OCI-LY7 (cell line): ENCODE measurements at regions not wholly inside any gene's neighbourhood (a gene's known extent, or its start where the extent isn't known, plus 50 kb on each side); places are given as distances from the start of the nearest gene placed in this dataset.

ENCODE experiments used
- BruUV-seq: library from RNA; stranded (reverse); fragments of 400-500 nt; replicated peaks from 2 replicates; lab custom pipeline; 2021; lab: Mats Ljungman, UMichigan
- CTCF ChIA-PET: fragments of 300-600 bp; sonication (Branson Sonifier 250); formaldehyde crosslinking; loops from one replicate; lab custom pipeline; 2022; ENCODE audit warnings: antibody characterized with exemption; ENCODE audit not compliant: unreplicated experiment; lab: Charles Lee
- POLR2A ChIA-PET: fragments of 300-600 bp; sonication (Branson Sonifier 250); formaldehyde crosslinking; loops from one replicate; lab custom pipeline; 2022; ENCODE audit warnings: antibody characterized with exemption; lab: Charles Lee
- DNase-seq: peaks from one replicate; pipeline ENCODE4 v3.0.0-alpha.2; 2015; ENCODE audit warnings: low spot score
- H2AFZ ChIP-seq: fragments of 200-600 bp; sonication (generic), shearing (Covaris generic); 2 replicates; pipeline ENCODE4 v1.6.1; 2014; ENCODE audit warnings: mild to moderate bottlenecking, antibody characterized with exemption, low read length, moderate library complexity
- H3K27ac ChIP-seq: fragments of 200-600 bp; sonication (generic); 2 replicates; pipeline ENCODE4 v1.5.1; 2014; ENCODE audit warnings: mixed run types, low read depth, mild to moderate bottlenecking, moderate library complexity, low read length, inconsistent platforms; ENCODE audit not compliant: poor library complexity, severe bottlenecking
- H3K36me3 ChIP-seq: fragments of 200-600 bp; sonication (generic); 2 replicates; pipeline ENCODE4 v1.6.1; 2014; ENCODE audit warnings: mild to moderate bottlenecking, antibody characterized with exemption, low read length, moderate library complexity, mixed read lengths; ENCODE audit not compliant: insufficient read depth
- H3K4me1 ChIP-seq: fragments of 200-600 bp; sonication (generic); 2 replicates; pipeline ENCODE4 v1.5.1; 2014; ENCODE audit warnings: mild to moderate bottlenecking, low read length; ENCODE audit not compliant: insufficient read depth, poor library complexity, severe bottlenecking
- H3K4me2 ChIP-seq: fragments of 200-600 bp; sonication (generic); 2 replicates; pipeline ENCODE4 v1.6.1; 2014; ENCODE audit warnings: mild to moderate bottlenecking, low read length
- H3K4me3 ChIP-seq: fragments of 200-600 bp; sonication (generic); 2 replicates; pipeline ENCODE4 v1.5.1; 2014; ENCODE audit warnings: mild to moderate bottlenecking, low read depth, low read length; ENCODE audit not compliant: poor library complexity, severe bottlenecking
- H3K79me2 ChIP-seq: fragments of 200-600 bp; sonication (generic); 2 replicates; pipeline ENCODE4 v1.6.1; 2016; ENCODE audit warnings: low read depth, mild to moderate bottlenecking, low read length, moderate library complexity, mixed read lengths; ENCODE audit not compliant: insufficient read depth
- H3K9me2 ChIP-seq: fragments of 200-600 bp; sonication (generic); 2 replicates; pipeline ENCODE4 v1.6.1; 2016; ENCODE audit warnings: mild to moderate bottlenecking, low read length, mixed read lengths; ENCODE audit not compliant: insufficient read depth
- H3K9me3 ChIP-seq: fragments of 200-600 bp; sonication (generic); 2 replicates; pipeline ENCODE4 v1.6.1; 2014; ENCODE audit warnings: mild to moderate bottlenecking, mixed run types, low read length, mixed read lengths
- H4K20me1 ChIP-seq: fragments of 200-600 bp; sonication (generic); 2 replicates; pipeline ENCODE4 v1.6.1; 2014; ENCODE audit warnings: mild to moderate bottlenecking, antibody characterized with exemption, low read length, moderate library complexity, mixed read lengths; ENCODE audit not compliant: insufficient read depth
- EZH2phosphoT487 ChIP-seq: fragments of 200-600 bp; sonication (generic); IDR thresholded peaks from 2 replicates; pipeline ENCODE4 v1.6.1; 2018; ENCODE audit warnings: low read depth, borderline replicate concordance, mild to moderate bottlenecking, mixed run types, antibody characterized with exemption, low read length, moderate library complexity, mixed read lengths
- intact Hi-C: fragments of 100-400 bp; cut with micrococcal nuclease; formaldehyde crosslinking; loops from one replicate; pipeline ENCODE4 v1.10.0; 2022; ENCODE audit not compliant: unreplicated experiment
- TF ChIP-seq, protein P1 (sequence below): fragments of 200-600 bp; sonication (generic); conservative IDR thresholded peaks from 2 replicates; pipeline ENCODE4 v1.5.1; 2014; ENCODE audit warnings: mild to moderate bottlenecking, antibody characterized with exemption, low read length, moderate library complexity, mixed read lengths

DNA sequence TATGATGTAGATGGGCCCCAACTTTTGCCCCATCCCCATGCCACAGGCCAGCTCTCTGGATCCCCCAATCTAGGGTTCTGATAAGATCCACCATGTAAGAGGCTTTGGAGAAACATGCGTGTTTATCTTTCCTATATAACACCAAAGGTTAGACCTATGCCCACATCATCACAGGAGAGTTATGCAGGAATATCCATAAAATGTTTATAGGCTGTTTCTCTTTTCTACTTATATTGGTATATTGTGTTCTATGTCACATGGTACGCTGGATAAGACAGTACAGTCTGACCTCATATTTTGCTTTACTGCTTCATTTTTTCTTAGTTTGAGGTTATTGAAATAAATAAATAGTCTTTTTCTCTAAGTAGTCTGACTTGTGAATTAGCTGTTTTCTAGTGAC is 1013.9 kb upstream of the GYPC start:
- CTCF ChIA-PET = no interaction called here
- Histone ChIP-seq H3K36me3 (no peaks in the 10 kb centered on the region), H3K9me2 (no peaks in the 10 kb centered on the region), H3K27ac (no peak overlapping the region), H4K20me1 (no peaks in the 10 kb centered on the region), H3K4me2 (no peak overlapping the region), H3K4me1 (no peaks in the 10 kb centered on the region), H3K9me3 (no peaks in the 10 kb centered on the region), H2AFZ (no peak overlapping the region), H3K79me2 (no peaks in the 10 kb centered on the region), H3K4me3 (no peak overlapping the region)
- POLR2A ChIA-PET = no interaction called here
- no peak for DNase-seq
- no TSS peak for BruUV-seq
- no peak for TF ChIP-seq EZH2phosphoT487
- intact Hi-C loops = no loop called here

DNA sequence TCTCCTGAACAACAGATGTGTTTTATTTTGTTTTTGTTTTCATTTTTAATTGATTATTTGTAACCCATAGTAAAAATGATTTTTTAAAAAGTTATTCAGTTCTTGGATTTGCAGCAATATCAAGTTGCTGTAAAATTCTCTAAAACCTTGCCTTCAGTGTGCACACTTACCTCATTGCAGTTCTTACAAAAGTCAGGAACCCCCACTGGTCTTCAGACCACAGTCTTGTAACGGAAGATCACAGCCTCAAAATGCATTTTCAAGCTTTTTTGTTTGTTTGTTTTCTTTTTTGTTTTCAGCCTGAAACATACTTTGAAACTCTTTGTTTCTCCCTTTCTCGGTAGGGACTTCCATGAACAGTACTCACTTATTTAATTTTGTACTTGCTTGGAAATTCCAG is 1012.8 kb upstream of the GYPC start:
- BruUV-seq = no TSS peak
- no peaks in the 10 kb centered on the region for H3K9me2 ChIP-seq

DNA sequence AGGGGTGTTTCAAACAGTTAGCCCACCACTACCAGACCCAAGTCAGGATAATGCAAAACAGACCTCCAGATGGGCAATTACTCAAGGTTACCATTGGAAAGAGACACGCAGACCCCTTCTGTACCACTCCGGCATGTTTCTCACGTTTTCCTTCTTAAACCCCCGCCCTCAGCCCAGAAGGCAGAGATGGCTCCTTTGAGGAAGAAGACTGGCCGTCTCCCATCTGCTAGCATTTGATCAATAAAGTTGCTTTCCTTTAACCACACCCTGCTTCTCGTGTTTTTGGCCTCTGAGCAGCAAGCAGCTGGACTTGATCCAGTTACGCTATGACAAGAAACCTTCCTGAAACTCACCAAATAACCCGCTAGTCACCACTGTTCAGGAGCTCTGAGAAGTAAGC is 1012.4 kb upstream of the GYPC start:
- Histone ChIP-seq H3K4me3 (no peak overlapping the region), H3K27ac (no peak overlapping the region), H3K4me2 (no peak overlapping the region), H4K20me1 (no peaks in the 10 kb centered on the region), H2AFZ (no peak overlapping the region), H3K9me2 (no peaks in the 10 kb centered on the region), H3K4me1 (no peaks in the 10 kb centered on the region), H3K36me3 (no peaks in the 10 kb centered on the region), H3K79me2 (no peaks in the 10 kb centered on the region), H3K9me3 (no peaks in the 10 kb centered on the region)
- BruUV-seq = no TSS peak
- ChIA-PET CTCF (no interaction called here), POLR2A (interaction anchor here (0.5 kb wide), 1 partner anchor 38 kb away, joined by 5 read pairs; no protein-coding TSS in a partner anchor)
- intact Hi-C loops = no loop called here
- TF ChIP-seq, protein P1, sequence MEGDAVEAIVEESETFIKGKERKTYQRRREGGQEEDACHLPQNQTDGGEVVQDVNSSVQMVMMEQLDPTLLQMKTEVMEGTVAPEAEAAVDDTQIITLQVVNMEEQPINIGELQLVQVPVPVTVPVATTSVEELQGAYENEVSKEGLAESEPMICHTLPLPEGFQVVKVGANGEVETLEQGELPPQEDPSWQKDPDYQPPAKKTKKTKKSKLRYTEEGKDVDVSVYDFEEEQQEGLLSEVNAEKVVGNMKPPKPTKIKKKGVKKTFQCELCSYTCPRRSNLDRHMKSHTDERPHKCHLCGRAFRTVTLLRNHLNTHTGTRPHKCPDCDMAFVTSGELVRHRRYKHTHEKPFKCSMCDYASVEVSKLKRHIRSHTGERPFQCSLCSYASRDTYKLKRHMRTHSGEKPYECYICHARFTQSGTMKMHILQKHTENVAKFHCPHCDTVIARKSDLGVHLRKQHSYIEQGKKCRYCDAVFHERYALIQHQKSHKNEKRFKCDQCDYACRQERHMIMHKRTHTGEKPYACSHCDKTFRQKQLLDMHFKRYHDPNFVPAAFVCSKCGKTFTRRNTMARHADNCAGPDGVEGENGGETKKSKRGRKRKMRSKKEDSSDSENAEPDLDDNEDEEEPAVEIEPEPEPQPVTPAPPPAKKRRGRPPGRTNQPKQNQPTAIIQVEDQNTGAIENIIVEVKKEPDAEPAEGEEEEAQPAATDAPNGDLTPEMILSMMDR = no peak
- TF ChIP-seq EZH2phosphoT487 = no peak
- DNase-seq = no peak

More for the DNA sequence above, 1012.8 kb upstream of the GYPC start:
- no peak for TF ChIP-seq EZH2phosphoT487
- TF ChIP-seq, protein P1 = no peak
- Histone ChIP-seq H3K79me2 (no peaks in the 10 kb centered on the region), H3K9me3 (no peaks in the 10 kb centered on the region), H2AFZ (no peak overlapping the region), H3K36me3 (no peaks in the 10 kb centered on the region), H3K4me3 (no peak overlapping the region), H4K20me1 (no peaks in the 10 kb centered on the region), H3K4me1 (no peaks in the 10 kb centered on the region), H3K27ac (no peak overlapping the region), H3K4me2 (no peak overlapping the region)
- CTCF ChIA-PET = no interaction called here
- intact Hi-C loops = no loop called here
- POLR2A ChIA-PET = no interaction called here
- no peak for DNase-seq
